ENCODE measurements at regions not wholly inside any gene's neighbourhood (a gene's known extent, or its start where the extent isn't known, plus 50 kb on each side); places are given as distances from the start of the nearest gene placed in this dataset.

- TF ChIP-seq, protein P1, sequence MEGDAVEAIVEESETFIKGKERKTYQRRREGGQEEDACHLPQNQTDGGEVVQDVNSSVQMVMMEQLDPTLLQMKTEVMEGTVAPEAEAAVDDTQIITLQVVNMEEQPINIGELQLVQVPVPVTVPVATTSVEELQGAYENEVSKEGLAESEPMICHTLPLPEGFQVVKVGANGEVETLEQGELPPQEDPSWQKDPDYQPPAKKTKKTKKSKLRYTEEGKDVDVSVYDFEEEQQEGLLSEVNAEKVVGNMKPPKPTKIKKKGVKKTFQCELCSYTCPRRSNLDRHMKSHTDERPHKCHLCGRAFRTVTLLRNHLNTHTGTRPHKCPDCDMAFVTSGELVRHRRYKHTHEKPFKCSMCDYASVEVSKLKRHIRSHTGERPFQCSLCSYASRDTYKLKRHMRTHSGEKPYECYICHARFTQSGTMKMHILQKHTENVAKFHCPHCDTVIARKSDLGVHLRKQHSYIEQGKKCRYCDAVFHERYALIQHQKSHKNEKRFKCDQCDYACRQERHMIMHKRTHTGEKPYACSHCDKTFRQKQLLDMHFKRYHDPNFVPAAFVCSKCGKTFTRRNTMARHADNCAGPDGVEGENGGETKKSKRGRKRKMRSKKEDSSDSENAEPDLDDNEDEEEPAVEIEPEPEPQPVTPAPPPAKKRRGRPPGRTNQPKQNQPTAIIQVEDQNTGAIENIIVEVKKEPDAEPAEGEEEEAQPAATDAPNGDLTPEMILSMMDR (IDR thresholded peaks at IDR 0.05; ENCODE audit: insufficient read depth, low read length, severe bottlenecking), result peak; percentile 68
- no peak for FAIRE-seq
- H3K36me3 ChIP-seq (ENCODE audit: control insufficient read depth, insufficient read depth, low read length), result no peaks in the 10 kb centered on the region
- H3K4me3 ChIP-seq (ENCODE audit: low read depth, low read length), result no peak overlapping the region
- DNase-seq (ENCODE audit: low read depth), result peak; percentile 67
- H3K27me3 ChIP-seq (ENCODE audit: control insufficient read depth, insufficient read depth, low read length), result no peaks in the 10 kb centered on the region
These were observed 337.3 kb upstream of the HS3ST1 start for GRCh38 chr4:11765849-11766453.

DNA sequence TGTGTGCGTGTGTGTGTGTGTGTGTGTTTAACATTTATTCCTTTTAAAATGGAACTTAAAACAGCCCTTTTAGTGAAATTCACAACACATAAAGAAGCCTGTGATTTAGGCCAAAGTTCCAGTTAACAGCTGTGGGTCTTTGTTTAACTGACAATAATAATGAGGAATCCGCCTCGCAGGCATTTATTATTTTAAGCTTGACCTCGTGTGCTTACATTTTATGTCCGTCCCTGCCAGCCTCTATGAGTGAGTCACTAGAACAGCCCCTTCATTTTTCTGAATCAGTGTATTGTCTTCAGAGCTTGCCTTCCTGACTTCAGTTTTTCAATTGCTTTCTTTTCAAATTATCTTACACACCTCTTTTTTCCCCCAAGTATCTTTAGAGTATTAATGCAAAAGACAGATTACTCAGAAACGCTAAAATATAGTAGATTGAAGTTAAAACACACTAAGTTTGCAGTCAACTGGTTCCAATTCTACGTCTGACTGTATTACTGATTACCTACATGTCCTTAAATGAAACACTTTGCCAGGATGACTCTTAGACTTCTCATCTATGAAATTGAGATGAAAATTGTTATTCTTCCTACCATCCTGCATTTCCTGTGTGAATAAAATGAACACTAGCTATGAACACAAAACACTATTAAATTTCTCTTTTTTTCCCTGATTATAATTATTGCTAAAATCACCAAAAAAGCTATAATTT is 319.6 kb upstream of the HS3ST1 start:
- TF ChIP-seq, protein P1 (IDR thresholded peaks at IDR 0.05; ENCODE audit: insufficient read depth, low read length, severe bottlenecking), result no peak
- Histone ChIP-seq H3K4me3 (ENCODE audit: low read depth, low read length) (no peak overlapping the region), H3K27me3 (ENCODE audit: control insufficient read depth, insufficient read depth, low read length) (no peaks in the 10 kb centered on the region), H3K36me3 (ENCODE audit: control insufficient read depth, insufficient read depth, low read length) (no peaks in the 10 kb centered on the region)
- peak; percentile 80 for DNase-seq (ENCODE audit: low read depth)
- no peak for FAIRE-seq

- Histone ChIP-seq H3K27me3 (ENCODE audit: control insufficient read depth, insufficient read depth, low read length) (no peaks in the 10 kb centered on the region), H3K36me3 (ENCODE audit: control insufficient read depth, insufficient read depth, low read length) (no peaks in the 10 kb centered on the region), H3K4me3 (ENCODE audit: low read depth, low read length) (no peak overlapping the region)
- TF ChIP-seq, protein P1 (IDR thresholded peaks at IDR 0.05; ENCODE audit: insufficient read depth, low read length, severe bottlenecking), result no peak
- no peak for DNase-seq (ENCODE audit: low read depth)
- no peak for FAIRE-seq
These were observed 318.0 kb upstream of the HS3ST1 start for GRCh38 chr4:11746734-11747133.

- FAIRE-seq, result no peak
- TF ChIP-seq, protein P1 (IDR thresholded peaks at IDR 0.05; ENCODE audit: insufficient read depth, low read length, severe bottlenecking), result no peak
- Histone ChIP-seq H3K4me3 (ENCODE audit: low read depth, low read length) (no peak overlapping the region), H3K27me3 (ENCODE audit: control insufficient read depth, insufficient read depth, low read length) (no peaks in the 10 kb centered on the region), H3K36me3 (ENCODE audit: control insufficient read depth, insufficient read depth, low read length) (no peaks in the 10 kb centered on the region)
- DNase-seq (ENCODE audit: low read depth), result no peak
These were observed 315.3 kb upstream of the HS3ST1 start for GRCh38 chr4:11743976-11744375.

DNA sequence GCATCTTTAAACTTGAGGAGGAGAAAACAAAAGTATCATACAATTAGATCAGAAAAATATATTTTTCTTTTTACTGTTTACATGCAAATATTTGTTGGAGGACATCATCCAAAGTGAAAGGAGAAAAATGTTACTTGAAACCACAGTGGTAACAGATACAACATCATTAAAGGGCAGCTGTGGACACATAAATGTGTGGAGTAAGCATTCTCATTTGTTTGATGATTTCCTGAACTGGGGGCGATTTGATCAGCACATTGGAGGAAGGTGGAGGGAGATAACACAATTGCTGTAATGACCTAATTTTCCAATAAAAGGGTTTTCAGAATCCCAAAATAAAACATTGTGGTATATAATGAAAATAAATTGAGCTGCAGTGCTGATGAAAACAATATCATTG is 314.5 kb upstream of the HS3ST1 start:
- TF ChIP-seq, protein P1 (IDR thresholded peaks at IDR 0.05; ENCODE audit: insufficient read depth, low read length, severe bottlenecking), result no peak
- no peak overlapping the region for H3K4me3 ChIP-seq (ENCODE audit: low read depth, low read length)
- H3K36me3 ChIP-seq (ENCODE audit: control insufficient read depth, insufficient read depth, low read length), result no peaks in the 10 kb centered on the region
- H3K27me3 ChIP-seq (ENCODE audit: control insufficient read depth, insufficient read depth, low read length), result no peaks in the 10 kb centered on the region
- FAIRE-seq (no peak), DNase-seq (ENCODE audit: low read depth) (no peak)

Measured in bronchial epithelial cell (primary cell).